Jurkat, Clone E6-1 (cell line): ENCODE measurements at regions not wholly inside any gene's neighbourhood (a gene's known extent, or its start where the extent isn't known, plus 50 kb on each side); places are given as distances from the start of the nearest gene placed in this dataset.

Source experiments
- DNase-seq: peaks from one replicate; pipeline ENCODE4 v3.0.0-alpha.2; 2011; ENCODE audit warnings: low read depth, low spot score
- H3K4me3 ChIP-seq: 2 replicates; pipeline ENCODE4 v1.5.1; 2011; ENCODE audit warnings: mild to moderate bottlenecking, low read length, control low read depth, moderate library complexity

- peak; percentile 34 for DNase-seq
- no peak overlapping the region for H3K4me3 ChIP-seq
Observed at GRCh38 chr1:181396811-181397210, 86.5 kb upstream of the CACNA1E start.

- no peak overlapping the region for H3K4me3 ChIP-seq
- DNase-seq = peak; percentile 71
Observed at GRCh38 chr1:181397845-181398244, 85.5 kb upstream of the CACNA1E start.

DNA sequence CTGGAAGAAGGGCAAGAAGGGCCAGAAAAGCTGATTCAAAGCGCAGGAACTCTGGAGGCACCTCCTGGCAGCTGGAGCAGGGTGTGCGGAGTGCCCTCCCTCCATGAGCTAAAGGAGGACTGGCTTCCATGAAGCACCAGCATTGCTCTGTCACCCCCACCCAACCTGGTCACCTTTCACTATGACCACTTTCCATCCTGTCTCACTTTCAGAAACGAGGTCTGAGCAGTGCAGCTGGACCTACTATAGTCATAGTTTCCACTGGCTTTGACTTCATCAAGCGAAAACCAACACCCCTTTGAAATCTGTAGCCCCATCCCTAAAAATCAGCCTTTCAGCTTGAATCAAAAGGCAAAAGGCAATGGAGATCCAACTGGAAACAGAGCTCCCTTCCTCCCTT lies 84.8 kb upstream of the CACNA1E start:
- H3K4me3 ChIP-seq = no peak overlapping the region
- no peak for DNase-seq

GRCh38 chr1:181405584-181405983 lies 77.7 kb upstream of the CACNA1E start:
- DNase-seq = no peak
- no peak overlapping the region for H3K4me3 ChIP-seq

GRCh38 chr1:181406989-181407388 lies 76.3 kb upstream of the CACNA1E start:
- DNase-seq = no peak
- H3K4me3 ChIP-seq = no peak overlapping the region

DNA sequence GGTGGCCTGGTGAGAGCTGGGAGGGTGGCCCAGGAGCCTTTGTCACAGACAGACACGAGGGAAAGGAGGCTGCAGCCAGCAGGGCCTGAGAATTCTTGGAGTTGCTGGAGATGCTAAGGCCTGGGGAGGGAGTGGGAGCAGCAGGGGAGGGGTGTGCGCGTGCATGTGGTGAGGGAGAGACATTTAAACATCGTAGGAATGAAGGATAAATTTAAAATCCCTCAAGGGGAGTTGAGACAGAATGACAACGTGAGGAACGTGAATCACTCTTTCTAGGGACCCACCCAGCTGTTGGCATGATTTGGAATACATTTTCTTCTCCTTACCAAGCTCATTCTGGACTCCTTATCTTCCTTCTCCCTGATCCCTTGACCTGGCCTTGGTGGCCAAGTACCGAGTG lies 73.3 kb upstream of the CACNA1E start:
- no peak for DNase-seq
- H3K4me3 ChIP-seq = no peak overlapping the region

DNA sequence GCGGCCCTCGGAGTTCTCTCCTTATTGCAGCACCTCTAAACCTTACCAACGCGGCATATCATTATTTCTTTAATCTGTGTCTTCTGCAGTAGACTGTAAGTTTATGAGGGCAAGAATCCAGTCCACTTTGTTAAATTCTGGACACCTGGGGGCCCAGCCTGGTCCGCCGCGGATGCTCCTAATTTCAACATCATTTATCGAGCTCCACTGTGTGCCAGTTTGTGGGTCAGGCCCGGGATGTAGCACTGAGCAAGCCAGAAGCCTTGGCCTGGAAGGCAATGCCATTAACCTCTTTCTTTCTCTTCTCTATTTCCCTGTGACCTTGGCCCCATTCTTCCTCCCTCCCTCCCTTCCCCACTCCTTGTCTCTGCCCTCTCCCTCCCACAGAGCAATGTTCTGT lies 70.6 kb upstream of the CACNA1E start:
- no peak overlapping the region for H3K4me3 ChIP-seq
- no peak for DNase-seq

DNA sequence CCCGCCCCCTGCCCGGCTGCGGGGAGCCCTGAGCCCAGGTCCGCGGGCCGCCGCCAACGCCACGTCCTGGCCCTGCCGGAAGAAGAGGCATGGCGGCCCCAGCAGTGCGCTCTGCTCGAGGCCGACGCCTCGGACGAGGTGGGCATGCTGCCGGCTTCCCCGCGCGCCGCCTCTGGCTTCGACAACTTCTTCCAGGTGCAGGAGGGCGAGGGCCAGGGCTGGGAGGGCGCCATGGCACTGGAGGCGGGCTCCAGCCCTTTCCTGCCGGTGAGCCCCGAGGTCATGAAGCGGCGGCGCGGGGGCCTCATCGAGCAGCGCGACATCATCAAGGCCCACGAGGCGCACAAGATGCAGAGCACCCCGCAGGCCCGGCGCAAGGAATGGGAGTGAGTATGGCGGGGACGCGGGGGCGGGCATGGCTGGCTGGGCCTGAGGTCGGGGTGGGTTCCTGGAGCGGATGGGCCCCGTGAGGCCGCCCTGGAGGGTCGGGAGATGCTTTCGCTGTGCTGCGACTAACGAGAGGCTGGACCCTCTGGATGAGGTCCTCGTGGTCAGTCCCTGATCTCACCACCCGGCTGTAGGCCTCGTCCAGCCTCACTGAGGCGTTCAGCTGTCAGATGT lies 70.0 kb upstream of the CACNA1E start:
- H3K4me3 ChIP-seq = no peak overlapping the region
- no peak for DNase-seq

DNA sequence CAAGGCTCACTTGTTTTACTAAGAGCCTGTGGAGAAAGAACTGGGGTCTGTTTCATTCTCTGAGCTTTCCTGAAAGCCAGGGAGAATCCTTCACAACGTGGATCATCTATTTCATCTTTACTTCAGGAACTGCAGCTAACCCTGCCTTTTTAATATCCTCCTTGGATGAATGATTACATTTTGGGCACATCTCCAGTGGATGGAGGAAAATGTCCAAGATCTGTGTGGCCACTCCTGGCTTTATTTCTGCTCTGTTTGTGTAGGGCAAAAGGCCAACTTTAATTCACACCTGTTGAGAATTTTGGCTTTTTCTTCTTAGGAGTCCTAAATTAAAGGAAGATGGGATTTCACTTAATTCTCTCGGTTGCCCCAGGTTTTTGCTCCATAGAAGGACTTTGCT lies 69.5 kb upstream of the CACNA1E start:
- no peak overlapping the region for H3K4me3 ChIP-seq
- DNase-seq = no peak

GRCh38 chr1:181416268-181416860 lies 67.0 kb upstream of the CACNA1E start:
- H3K4me3 ChIP-seq = no peak overlapping the region
- DNase-seq = no peak

GRCh38 chr1:181417915-181418314 lies 65.4 kb upstream of the CACNA1E start:
- DNase-seq = no peak

GRCh38 chr1:181423301-181423918 lies 59.9 kb upstream of the CACNA1E start:
- no peak overlapping the region for H3K4me3 ChIP-seq

More at GRCh38 chr1:181417915-181418314, 65.4 kb upstream of the CACNA1E start:
- H3K4me3 ChIP-seq = no peak overlapping the region

GRCh38 chr1:181424786-181425403 lies 58.4 kb upstream of the CACNA1E start:
- no peak overlapping the region for H3K4me3 ChIP-seq
- DNase-seq = peak; percentile 74

More at GRCh38 chr1:181423301-181423918, 59.9 kb upstream of the CACNA1E start:
- peak; percentile 34 for DNase-seq

DNA sequence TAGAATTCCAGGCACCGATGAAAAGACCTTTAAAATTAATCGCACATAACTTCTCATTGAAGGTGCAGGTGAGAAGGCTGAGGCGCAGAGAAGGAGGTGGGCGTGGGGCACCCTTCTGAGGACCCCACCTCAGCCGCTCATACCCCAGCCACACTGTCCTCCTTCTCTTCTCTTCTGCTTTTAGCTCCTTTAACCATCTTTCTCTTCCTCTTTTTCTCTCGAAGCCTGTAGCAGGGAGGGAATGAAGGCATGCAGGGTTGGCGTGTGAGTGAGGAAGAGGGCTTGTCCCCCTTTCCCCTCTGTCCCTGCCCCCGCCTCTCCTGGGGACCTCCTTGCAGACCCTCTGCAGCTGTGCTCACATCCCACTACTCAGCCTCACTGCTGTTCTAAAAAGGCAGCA lies 57.8 kb upstream of the CACNA1E start:
- DNase-seq = no peak
- H3K4me3 ChIP-seq = no peak overlapping the region

DNA sequence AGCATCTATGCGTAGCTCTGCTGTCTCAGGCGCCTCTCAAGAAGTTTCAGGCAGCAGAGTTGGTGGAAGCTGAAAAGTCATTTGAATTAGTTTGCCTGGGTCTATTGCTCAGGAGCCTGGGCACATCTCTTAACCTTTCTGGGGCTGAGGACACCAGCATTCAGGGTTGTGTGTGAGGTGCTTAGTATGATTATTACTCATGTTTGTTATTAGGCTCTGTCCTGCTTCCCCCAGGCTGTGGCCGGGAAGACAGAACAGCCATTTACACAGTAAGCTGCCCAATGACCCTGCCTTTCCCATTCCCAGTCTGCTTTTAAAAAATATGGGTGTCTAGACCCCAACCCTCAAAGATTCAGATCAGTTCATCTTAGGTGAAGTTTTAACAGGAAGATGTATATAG lies 53.9 kb upstream of the CACNA1E start:
- no peak overlapping the region for H3K4me3 ChIP-seq
- DNase-seq = no peak

GRCh38 chr1:181430015-181430885 lies 53.1 kb upstream of the CACNA1E start:
- DNase-seq = peak; percentile 78
- no peak overlapping the region for H3K4me3 ChIP-seq
